ENCODE measurements at regions not wholly inside any gene's neighbourhood (a gene's known extent, or its start where the extent isn't known, plus 50 kb on each side); places are given as distances from the start of the nearest gene placed in this dataset.

DNA sequence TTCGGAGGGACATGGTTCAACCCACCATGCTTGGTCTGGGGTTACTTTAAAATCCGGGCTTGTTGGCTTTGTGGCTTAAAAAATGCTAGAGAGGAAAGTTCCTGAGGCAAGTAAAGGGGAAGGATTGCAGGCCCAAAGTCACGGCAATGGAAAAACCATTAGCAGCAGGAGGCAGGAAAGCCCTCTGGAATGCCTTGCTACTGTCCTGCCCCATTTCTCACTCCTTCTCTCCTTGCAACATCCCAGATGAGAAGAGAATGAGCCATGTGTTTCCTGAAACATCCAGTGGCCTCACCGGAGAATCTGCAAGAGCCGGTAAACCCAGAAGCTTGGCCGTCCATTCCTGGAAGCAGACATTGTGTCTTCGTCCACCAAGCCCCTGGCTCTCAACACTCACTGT is 97.4 kb upstream of the LCLAT1 start:
- Histone ChIP-seq H3K4me2 (ENCODE audit: control insufficient read depth, extremely low read depth, insufficient read depth, low read depth, low read length) (no peak overlapping the region), H2AFZ (ENCODE audit: control insufficient read depth, low read length) (no peak overlapping the region), H3K27me3 (ENCODE audit: control insufficient read depth, extremely low read depth, insufficient read depth, low read length) (peaks cover 6% of the 10 kb centered on the region), H3K79me2 (ENCODE audit: control insufficient read depth, insufficient read depth, low read length) (no peaks in the 10 kb centered on the region), H3K9me1 (ENCODE audit: control insufficient read depth, extremely low read depth, insufficient read depth, low read length) (no peaks in the 10 kb centered on the region), H3K4me1 (ENCODE audit: control insufficient read depth, extremely low read depth, insufficient read depth, low read length) (no peaks in the 10 kb centered on the region), H3K9me3 (ENCODE audit: control insufficient read depth, low read depth, low read length) (no peaks in the 10 kb centered on the region), H3K9ac (ENCODE audit: control insufficient read depth, extremely low read depth, insufficient read depth, low read length) (no peak overlapping the region), H4K20me1 (ENCODE audit: control insufficient read depth, extremely low read depth, insufficient read depth, low read length) (no peaks in the 10 kb centered on the region), H3K4me3 (ENCODE audit: control insufficient read depth in 2 of 3, extremely low read depth in 1 of 3, insufficient read depth in 2 of 3, low read depth in 1 of 3, low read length in 3 of 3) (no peak overlapping the region), H3K36me3 (ENCODE audit: control insufficient read depth in 2 of 2, extremely low read depth in 1 of 2, insufficient read depth in 2 of 2, low read length in 2 of 2) (no peaks in the 10 kb centered on the region), H3K27ac (ENCODE audit: control insufficient read depth, insufficient read depth, low read length) (no peak overlapping the region)
- dilution Hi-C loops (cut with MboI; ENCODE audit: extremely low pct_ligation_motif_present, low sequenced_read_pairs), result no loop called here
- FAIRE-seq (no peak), DNase-seq (ENCODE audit: low read depth, low spot score) (no peak)
- TF ChIP-seq, protein P1, sequence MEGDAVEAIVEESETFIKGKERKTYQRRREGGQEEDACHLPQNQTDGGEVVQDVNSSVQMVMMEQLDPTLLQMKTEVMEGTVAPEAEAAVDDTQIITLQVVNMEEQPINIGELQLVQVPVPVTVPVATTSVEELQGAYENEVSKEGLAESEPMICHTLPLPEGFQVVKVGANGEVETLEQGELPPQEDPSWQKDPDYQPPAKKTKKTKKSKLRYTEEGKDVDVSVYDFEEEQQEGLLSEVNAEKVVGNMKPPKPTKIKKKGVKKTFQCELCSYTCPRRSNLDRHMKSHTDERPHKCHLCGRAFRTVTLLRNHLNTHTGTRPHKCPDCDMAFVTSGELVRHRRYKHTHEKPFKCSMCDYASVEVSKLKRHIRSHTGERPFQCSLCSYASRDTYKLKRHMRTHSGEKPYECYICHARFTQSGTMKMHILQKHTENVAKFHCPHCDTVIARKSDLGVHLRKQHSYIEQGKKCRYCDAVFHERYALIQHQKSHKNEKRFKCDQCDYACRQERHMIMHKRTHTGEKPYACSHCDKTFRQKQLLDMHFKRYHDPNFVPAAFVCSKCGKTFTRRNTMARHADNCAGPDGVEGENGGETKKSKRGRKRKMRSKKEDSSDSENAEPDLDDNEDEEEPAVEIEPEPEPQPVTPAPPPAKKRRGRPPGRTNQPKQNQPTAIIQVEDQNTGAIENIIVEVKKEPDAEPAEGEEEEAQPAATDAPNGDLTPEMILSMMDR (optimal IDR thresholded peaks at IDR 0.05 in 1 of 3, IDR thresholded peaks at IDR 0.05 in 1 of 3, conservative IDR thresholded peaks at IDR 0.05 in 1 of 3; ENCODE audit: extremely low read depth in 1 of 3, insufficient read depth in 2 of 3, low read length in 3 of 3), result no peak
- TF ChIP-seq EZH2 (IDR thresholded peaks at IDR 0.05; ENCODE audit: low read length), result no peak

DNA sequence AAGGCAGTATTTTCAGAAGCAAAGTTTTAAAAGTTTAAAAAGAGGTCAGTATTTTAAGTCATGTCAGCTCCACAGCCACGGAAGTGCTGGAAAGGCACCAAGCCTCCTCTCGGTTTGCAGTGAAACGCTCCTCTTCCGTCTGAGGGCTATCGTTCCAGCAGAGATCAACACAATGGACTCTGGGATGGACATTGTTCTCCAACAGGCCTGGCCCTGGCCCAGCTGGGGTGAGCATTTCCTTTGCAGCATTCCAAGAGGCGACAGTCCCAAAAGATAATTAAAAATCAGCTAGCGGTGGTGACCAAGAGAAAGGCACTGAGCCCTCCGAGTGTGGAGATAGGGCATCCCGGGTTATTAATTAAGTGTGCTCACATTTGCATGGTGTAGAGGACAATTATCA is 95.9 kb upstream of the LCLAT1 start:
- H2AFZ ChIP-seq (ENCODE audit: control insufficient read depth, low read length), result no peak overlapping the region
- no peaks in the 10 kb centered on the region for H3K9me1 ChIP-seq (ENCODE audit: control insufficient read depth, extremely low read depth, insufficient read depth, low read length)
- H4K20me1 ChIP-seq (ENCODE audit: control insufficient read depth, extremely low read depth, insufficient read depth, low read length), result no peaks in the 10 kb centered on the region
- no peak overlapping the region for H3K27ac ChIP-seq (ENCODE audit: control insufficient read depth, insufficient read depth, low read length)
- H3K4me3 ChIP-seq (ENCODE audit: control insufficient read depth in 2 of 3, extremely low read depth in 1 of 3, insufficient read depth in 2 of 3, low read depth in 1 of 3, low read length in 3 of 3), result no peak overlapping the region
- no peaks in the 10 kb centered on the region for H3K36me3 ChIP-seq (ENCODE audit: control insufficient read depth in 2 of 2, extremely low read depth in 1 of 2, insufficient read depth in 2 of 2, low read length in 2 of 2)
- no peaks in the 10 kb centered on the region for H3K79me2 ChIP-seq (ENCODE audit: control insufficient read depth, insufficient read depth, low read length)
- H3K4me1 ChIP-seq (ENCODE audit: control insufficient read depth, extremely low read depth, insufficient read depth, low read length), result no peaks in the 10 kb centered on the region
- no peak for DNase-seq (ENCODE audit: low read depth, low spot score)
- H3K27me3 ChIP-seq (ENCODE audit: control insufficient read depth, extremely low read depth, insufficient read depth, low read length), result peaks cover 6% of the 10 kb centered on the region
- H3K9ac ChIP-seq (ENCODE audit: control insufficient read depth, extremely low read depth, insufficient read depth, low read length), result no peak overlapping the region
- no peaks in the 10 kb centered on the region for H3K9me3 ChIP-seq (ENCODE audit: control insufficient read depth, low read depth, low read length)
- no peak for TF ChIP-seq EZH2 (IDR thresholded peaks at IDR 0.05; ENCODE audit: low read length)
- TF ChIP-seq, protein P1 (optimal IDR thresholded peaks at IDR 0.05 in 1 of 3, IDR thresholded peaks at IDR 0.05 in 1 of 3, conservative IDR thresholded peaks at IDR 0.05 in 1 of 3; ENCODE audit: extremely low read depth in 1 of 3, insufficient read depth in 2 of 3, low read length in 3 of 3), result no peak
- dilution Hi-C loops (cut with MboI; ENCODE audit: extremely low pct_ligation_motif_present, low sequenced_read_pairs), result no loop called here
- FAIRE-seq, result no peak
- no peak overlapping the region for H3K4me2 ChIP-seq (ENCODE audit: control insufficient read depth, extremely low read depth, insufficient read depth, low read depth, low read length)

All from keratinocyte (primary cell).